Prostate gland (tissue), 2 donors: ENCODE measurements at regions not wholly inside any gene's neighbourhood (a gene's known extent, or its start where the extent isn't known, plus 50 kb on each side); places are given as distances from the start of the nearest gene placed in this dataset.
"Not testable (repeated sequence)": the region's sequence is repeated elsewhere in the genome, so short reads cannot be mapped to it uniquely, and the experiment has no call there.

Experiments
- DNase-seq: peaks from one replicate; pipeline ENCODE4 v3.0.0-alpha.2; 2019; ENCODE audit warnings: low spot score
- H3K27ac ChIP-seq, 2 donors: fragments of 200-600 bp; sonication (generic); 2 replicates each; pipeline ENCODE4 v1.5.1; 2017 to 2019
- H3K27me3 ChIP-seq: fragments of 200-600 bp; sonication (generic); replicated peaks from 2 replicates; pipeline ENCODE4 v1.5.1; 2019; ENCODE audit not compliant: insufficient read depth
- H3K36me3 ChIP-seq, 2 donors: fragments of 200-600 bp; sonication (generic); 1 replicate in 1 of 2; 2 replicates in 1 of 2; pipeline versions ENCODE4 v1.5.1 to v1.8.1; 2017 to 2019
- H3K4me1 ChIP-seq: fragments of 200-600 bp; sonication (generic); replicated peaks from 2 replicates; pipeline ENCODE4 v1.5.1; 2019
- H3K4me3 ChIP-seq, 2 donors: fragments of 200-600 bp; sonication (generic); 2 replicates each; pipeline ENCODE4 v1.5.1; 2017 to 2019
- H3K9me3 ChIP-seq: fragments of 200-600 bp; sonication (generic); 2 replicates; pipeline ENCODE4 v1.5.1; 2017
- POLR2A ChIP-seq: fragments of 450-650 bp; IDR thresholded peaks from one replicate; pipeline ENCODE4 v1.6.1; 2016; ENCODE audit warnings: antibody characterized with exemption, mild to moderate bottlenecking
- POLR2AphosphoS5 ChIP-seq: sonication (generic); formaldehyde crosslinking; IDR thresholded peaks from one replicate; pipeline ENCODE4 v1.6.1; 2017; ENCODE audit warnings: antibody characterized with exemption
- WGBS: methylation state at CpG from one replicate; pipeline ENCODE4 v1.1.5; 2018; 5-methylcytosine and 5-hydroxymethylcytosine counted together
- intact Hi-C: fragments of 100-400 bp; cut with DNase I; formaldehyde crosslinking; loops from one replicate; pipeline ENCODE4 v1.14.2; 2022
- TF ChIP-seq, protein P1 (sequence below), 4 experiments: fragments of 200-600 bp in 2 of 4; fragments of 450-650 bp in 2 of 4; sonication (generic) in 2 of 4; IDR thresholded peaks; 1 replicate in 3 of 4; 2 replicates in 1 of 4; pipeline ENCODE4 v1.5.1; 2016 to 2019; ENCODE audit warnings: antibody characterized with exemption in 4 of 4, mild to moderate bottlenecking in 2 of 4, moderate library complexity in 2 of 4

DNA sequence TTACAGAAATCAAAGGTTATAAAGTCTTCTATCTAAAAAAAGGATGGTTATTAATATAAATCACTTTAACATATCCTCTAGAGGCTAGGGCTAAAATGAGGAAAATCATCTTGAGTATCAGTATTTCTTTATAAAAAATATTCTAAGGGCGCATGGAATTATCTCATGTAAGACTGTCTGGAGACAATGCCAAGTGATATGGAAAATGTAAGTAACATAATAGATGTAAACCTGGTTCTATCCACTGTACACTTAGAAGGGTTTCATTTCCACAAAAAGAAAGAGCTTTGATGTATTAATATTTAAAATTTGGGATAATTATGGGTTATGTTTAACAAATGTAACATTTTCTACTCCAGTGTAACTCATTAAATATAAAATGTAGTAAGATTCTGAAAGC lies 95.9 kb upstream of the DPH5 start:
- no peaks in the 10 kb centered on the region for H3K27me3 ChIP-seq
- no peaks in the 10 kb centered on the region for H3K4me1 ChIP-seq
- TF ChIP-seq POLR2AphosphoS5 (no peak), POLR2A (no peak)
- TF ChIP-seq, protein P1, sequence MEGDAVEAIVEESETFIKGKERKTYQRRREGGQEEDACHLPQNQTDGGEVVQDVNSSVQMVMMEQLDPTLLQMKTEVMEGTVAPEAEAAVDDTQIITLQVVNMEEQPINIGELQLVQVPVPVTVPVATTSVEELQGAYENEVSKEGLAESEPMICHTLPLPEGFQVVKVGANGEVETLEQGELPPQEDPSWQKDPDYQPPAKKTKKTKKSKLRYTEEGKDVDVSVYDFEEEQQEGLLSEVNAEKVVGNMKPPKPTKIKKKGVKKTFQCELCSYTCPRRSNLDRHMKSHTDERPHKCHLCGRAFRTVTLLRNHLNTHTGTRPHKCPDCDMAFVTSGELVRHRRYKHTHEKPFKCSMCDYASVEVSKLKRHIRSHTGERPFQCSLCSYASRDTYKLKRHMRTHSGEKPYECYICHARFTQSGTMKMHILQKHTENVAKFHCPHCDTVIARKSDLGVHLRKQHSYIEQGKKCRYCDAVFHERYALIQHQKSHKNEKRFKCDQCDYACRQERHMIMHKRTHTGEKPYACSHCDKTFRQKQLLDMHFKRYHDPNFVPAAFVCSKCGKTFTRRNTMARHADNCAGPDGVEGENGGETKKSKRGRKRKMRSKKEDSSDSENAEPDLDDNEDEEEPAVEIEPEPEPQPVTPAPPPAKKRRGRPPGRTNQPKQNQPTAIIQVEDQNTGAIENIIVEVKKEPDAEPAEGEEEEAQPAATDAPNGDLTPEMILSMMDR (IDR thresholded peaks at IDR 0.05), result no peak
- 94% methylated on average over 1 of the region's 1 CpG for WGBS
- DNase-seq, result no peak
- intact Hi-C loops, result no loop called here
- H3K4me3 ChIP-seq, result no peak overlapping the region
- no peak overlapping the region for H3K27ac ChIP-seq
- no peaks in the 10 kb centered on the region for H3K9me3 ChIP-seq
- H3K36me3 ChIP-seq, result no peaks in the 10 kb centered on the region

DNA sequence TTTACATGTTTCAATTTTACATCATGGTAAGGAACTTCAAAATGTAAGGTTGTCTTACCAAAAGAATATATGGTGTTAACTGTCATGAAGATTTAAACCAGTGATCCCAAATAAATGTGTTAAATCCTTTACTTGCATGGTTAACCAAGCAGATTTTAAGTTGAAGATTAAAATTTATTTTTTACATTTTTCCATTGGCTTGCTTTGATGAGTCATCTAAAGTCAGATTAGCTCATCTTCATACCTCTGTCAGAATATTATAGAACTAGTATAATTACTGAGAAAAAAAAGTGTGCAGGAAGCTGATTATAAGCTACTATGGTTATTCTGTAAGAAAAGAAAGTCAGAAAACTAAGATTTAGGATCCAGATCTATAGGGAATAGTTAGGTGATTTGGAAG lies 95.3 kb upstream of the DPH5 start:
- no peaks in the 10 kb centered on the region for H3K27me3 ChIP-seq
- no peaks in the 10 kb centered on the region for H3K36me3 ChIP-seq
- no peak overlapping the region for H3K27ac ChIP-seq
- H3K4me1 ChIP-seq, result no peaks in the 10 kb centered on the region
- TF ChIP-seq, protein P1 (IDR thresholded peaks at IDR 0.05), result no peak
- TF ChIP-seq POLR2A (no peak), POLR2AphosphoS5 (no peak)
- no peak for DNase-seq
- H3K9me3 ChIP-seq, result no peaks in the 10 kb centered on the region
- no peak overlapping the region for H3K4me3 ChIP-seq
- intact Hi-C loops, result no loop called here

DNA sequence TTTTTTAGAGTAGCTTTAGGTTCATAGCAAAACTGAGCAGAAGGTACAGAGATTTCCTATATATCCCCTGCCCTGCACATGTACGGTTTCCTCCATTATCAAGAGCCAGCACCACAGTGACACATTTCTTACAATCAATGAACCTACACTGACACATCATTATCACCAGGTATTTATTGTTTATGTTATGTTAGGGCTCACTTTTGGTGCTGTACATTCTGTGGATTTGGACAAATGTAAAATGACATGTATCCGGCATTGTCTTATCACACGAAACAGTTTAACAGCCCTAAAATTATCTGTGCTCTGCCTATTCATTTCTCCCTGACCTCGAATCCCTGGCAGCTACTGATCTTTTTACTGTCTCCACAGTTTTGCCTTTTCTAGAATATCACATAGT lies 93.7 kb upstream of the DPH5 start:
- intact Hi-C loops, result no loop called here

DNA sequence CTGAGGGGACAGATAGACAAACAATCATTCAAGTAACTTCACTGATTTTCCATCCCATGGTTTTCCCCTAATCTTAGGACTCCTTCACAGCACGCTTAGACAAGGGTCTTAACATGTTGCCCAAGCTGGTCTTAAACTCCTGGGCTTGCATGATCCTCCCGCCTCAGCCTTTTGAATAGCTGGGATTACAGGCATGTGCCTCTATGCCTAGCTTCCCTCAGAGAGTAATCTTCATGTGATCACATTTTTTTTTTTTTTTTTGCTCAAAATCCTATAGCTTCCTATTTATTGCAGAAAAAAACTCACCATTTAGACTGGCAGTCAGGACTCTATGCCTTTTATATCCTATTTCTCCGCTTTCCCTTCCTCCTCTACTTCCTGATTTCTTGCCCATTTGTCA lies 90.4 kb upstream of the DPH5 start:
- intact Hi-C loops, result no loop called here
- Histone ChIP-seq H3K27ac (no peak overlapping the region), H3K4me3 (no peak overlapping the region), H3K36me3 (no peaks in the 10 kb centered on the region), H3K9me3 (no peaks in the 10 kb centered on the region), H3K27me3 (no peaks in the 10 kb centered on the region), H3K4me1 (no peaks in the 10 kb centered on the region)
- 90% methylated on average over 3 of the region's 3 CpGs for WGBS
- no peak for DNase-seq
- TF ChIP-seq POLR2AphosphoS5, result no peak
- TF ChIP-seq, protein P1 (IDR thresholded peaks at IDR 0.05), result no peak
- TF ChIP-seq POLR2A, result no peak

More for the DNA sequence above, 93.7 kb upstream of the DPH5 start:
- no peaks in the 10 kb centered on the region for H3K9me3 ChIP-seq
- no peak for DNase-seq
- H3K4me1 ChIP-seq, result no peaks in the 10 kb centered on the region
- no peak overlapping the region for H3K27ac ChIP-seq
- WGBS, result 84% methylated on average over 4 of the region's 4 CpGs
- no peaks in the 10 kb centered on the region for H3K36me3 ChIP-seq
- no peaks in the 10 kb centered on the region for H3K27me3 ChIP-seq
- H3K4me3 ChIP-seq, result no peak overlapping the region
- no peak for TF ChIP-seq POLR2A
- TF ChIP-seq, protein P1 (IDR thresholded peaks at IDR 0.05), result no peak

DNA sequence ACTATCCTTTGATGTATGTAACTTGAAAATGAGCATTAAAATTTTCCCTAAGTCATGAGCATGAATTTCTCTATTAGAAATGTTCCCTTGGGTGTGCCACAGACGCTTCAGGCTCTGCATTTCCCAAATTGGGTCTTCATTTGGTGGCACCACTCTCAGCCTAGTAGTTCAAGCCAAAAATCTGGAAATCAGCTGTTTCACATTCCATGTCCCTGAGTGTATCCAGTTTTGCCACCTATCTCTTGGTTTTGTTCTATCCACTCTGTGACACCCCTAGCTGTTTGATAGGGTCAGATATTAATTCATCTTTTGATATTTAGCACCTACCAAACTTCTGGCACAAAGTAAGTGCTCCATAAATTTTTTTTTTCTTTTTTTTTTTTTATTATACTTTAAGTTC lies 89.5 kb upstream of the DPH5 start:
- WGBS, result 79% methylated on average over 1 of the region's 1 CpG
- H3K4me1 ChIP-seq, result no peaks in the 10 kb centered on the region
- intact Hi-C loops, result no loop called here
- H3K4me3 ChIP-seq, result no peak overlapping the region
- H3K27me3 ChIP-seq, result no peaks in the 10 kb centered on the region
- no peaks in the 10 kb centered on the region for H3K9me3 ChIP-seq
- H3K36me3 ChIP-seq, result no peaks in the 10 kb centered on the region
- no peak for DNase-seq
- no peak overlapping the region for H3K27ac ChIP-seq
- TF ChIP-seq POLR2AphosphoS5, result no peak
- TF ChIP-seq, protein P1 (IDR thresholded peaks at IDR 0.05), result no peak

DNA sequence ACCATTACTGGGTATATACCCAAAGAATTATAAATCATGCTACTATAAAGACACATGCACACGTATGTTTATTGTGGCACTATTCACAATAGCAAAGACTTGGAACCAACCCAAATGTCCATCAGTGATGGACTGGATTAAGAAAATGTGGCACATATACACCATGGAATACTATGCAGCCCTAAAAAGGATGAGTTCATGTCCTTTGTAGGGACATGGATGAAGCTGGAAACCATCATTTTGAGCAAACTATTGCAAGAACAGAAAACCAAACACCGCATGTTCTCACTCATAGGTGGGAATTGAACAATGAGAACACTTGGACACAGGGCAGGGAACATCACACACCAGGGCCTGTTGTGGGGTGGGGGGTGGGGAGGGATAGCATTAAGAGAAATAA lies 88.5 kb upstream of the DPH5 start:
- DNase-seq, H3K27ac ChIP-seq, H3K4me3 ChIP-seq, H3K36me3 ChIP-seq, H3K9me3 ChIP-seq, H3K27me3 ChIP-seq, H3K4me1 ChIP-seq, intact Hi-C loops: not testable (repeated sequence)
- 96% methylated on average over 2 of the region's 2 CpGs for WGBS
